ENCODE measurements at regions not wholly inside any gene's neighbourhood (a gene's known extent, or its start where the extent isn't known, plus 50 kb on each side); places are given as distances from the start of the nearest gene placed in this dataset.

DNA sequence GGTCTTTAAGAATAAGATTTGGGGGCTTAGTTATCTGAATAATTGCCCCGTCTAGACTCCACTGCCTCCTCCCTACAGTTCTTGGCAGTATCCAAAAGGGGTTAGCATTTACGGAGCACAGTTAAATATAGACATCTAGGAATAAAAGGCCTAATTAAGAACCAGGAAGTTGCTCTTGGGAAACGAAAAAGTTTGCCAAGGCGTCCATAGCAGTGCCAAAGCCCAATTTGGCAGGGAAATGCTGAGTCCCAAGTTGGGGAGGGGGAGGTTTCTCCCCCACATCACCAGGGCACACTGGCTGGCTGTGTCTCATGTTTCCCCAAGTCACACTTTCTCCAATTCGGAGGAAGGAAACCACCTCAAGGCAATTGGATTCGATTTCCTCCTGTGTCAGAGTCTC, 338.7 kb downstream of the FBXW7 start:
- no peak for DNase-seq
- Histone ChIP-seq H3K4me2 (replicated peaks; ENCODE audit: low read depth, low read length, poor library complexity, severe bottlenecking) (no peak overlapping the region), H2AFZ (ENCODE audit: insufficient read depth, low read depth, low read length, poor library complexity, severe bottlenecking) (no peak overlapping the region), H3K9ac (ENCODE audit: low read length) (no peak overlapping the region), H3K4me1 (ENCODE audit: control insufficient read depth in 2 of 2, insufficient read depth in 2 of 2, low read length in 2 of 2) (no peaks in the 10 kb centered on the region), H3K27me3 (replicated peaks in 1 of 4; ENCODE audit: control extremely low read depth in 1 of 4, control insufficient read depth in 3 of 4, insufficient read depth in 4 of 4, low read length in 3 of 4) (no peaks in the 10 kb centered on the region), H4K20me1 (ENCODE audit: control insufficient read depth, insufficient read depth, low read length, poor library complexity, severe bottlenecking) (no peaks in the 10 kb centered on the region), H3K4me3 (ENCODE audit: control extremely low read depth in 1 of 5, extremely low read depth in 1 of 5, insufficient read depth in 1 of 5, low read depth in 2 of 5, low read length in 4 of 5) (no peak overlapping the region), H3K27ac (ENCODE audit: low read length in 2 of 2) (no peak overlapping the region), H3K79me2 (ENCODE audit: control insufficient read depth, insufficient read depth, low read length) (no peaks in the 10 kb centered on the region), H3K36me3 (replicated peaks in 1 of 2; ENCODE audit: control extremely low read depth in 1 of 2, control insufficient read depth in 1 of 2, extremely low read depth in 1 of 2, insufficient read depth in 2 of 2, low read length in 1 of 2) (no peaks in the 10 kb centered on the region), H3K9me3 (ENCODE audit: control extremely low read depth in 1 of 3, control insufficient read depth in 2 of 3, insufficient read depth in 1 of 3, low read length in 2 of 3) (no peaks in the 10 kb centered on the region)
- WGBS (ENCODE audit: insufficient coverage): 76% methylated on average over 3 of the region's 6 CpGs
- intact Hi-C loops (cut with micrococcal nuclease): no loop called here
- ATAC-seq (ENCODE audit: low read depth): no peak
- Mint-ChIP-seq H3K27ac (no peak overlapping the region), H3K9me3 (ENCODE audit: insufficient read depth) (no peaks in the 10 kb centered on the region), H3K27me3 (peaks cover 13% of the 10 kb centered on the region), H3K4me3 (no peak overlapping the region), H3K4me1 (no peaks in the 10 kb centered on the region)
- CTCF ChIA-PET: no interaction called here
- POLR2A ChIA-PET: no interaction called here
- TF ChIP-seq EZH2 (IDR thresholded peaks at IDR 0.05; ENCODE audit: borderline replicate concordance, insufficient read depth, low read depth, low read length, poor library complexity, severe bottlenecking): no peak
- TF ChIP-seq, protein P1, sequence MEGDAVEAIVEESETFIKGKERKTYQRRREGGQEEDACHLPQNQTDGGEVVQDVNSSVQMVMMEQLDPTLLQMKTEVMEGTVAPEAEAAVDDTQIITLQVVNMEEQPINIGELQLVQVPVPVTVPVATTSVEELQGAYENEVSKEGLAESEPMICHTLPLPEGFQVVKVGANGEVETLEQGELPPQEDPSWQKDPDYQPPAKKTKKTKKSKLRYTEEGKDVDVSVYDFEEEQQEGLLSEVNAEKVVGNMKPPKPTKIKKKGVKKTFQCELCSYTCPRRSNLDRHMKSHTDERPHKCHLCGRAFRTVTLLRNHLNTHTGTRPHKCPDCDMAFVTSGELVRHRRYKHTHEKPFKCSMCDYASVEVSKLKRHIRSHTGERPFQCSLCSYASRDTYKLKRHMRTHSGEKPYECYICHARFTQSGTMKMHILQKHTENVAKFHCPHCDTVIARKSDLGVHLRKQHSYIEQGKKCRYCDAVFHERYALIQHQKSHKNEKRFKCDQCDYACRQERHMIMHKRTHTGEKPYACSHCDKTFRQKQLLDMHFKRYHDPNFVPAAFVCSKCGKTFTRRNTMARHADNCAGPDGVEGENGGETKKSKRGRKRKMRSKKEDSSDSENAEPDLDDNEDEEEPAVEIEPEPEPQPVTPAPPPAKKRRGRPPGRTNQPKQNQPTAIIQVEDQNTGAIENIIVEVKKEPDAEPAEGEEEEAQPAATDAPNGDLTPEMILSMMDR (IDR thresholded peaks at IDR 0.05): no peak

DNA sequence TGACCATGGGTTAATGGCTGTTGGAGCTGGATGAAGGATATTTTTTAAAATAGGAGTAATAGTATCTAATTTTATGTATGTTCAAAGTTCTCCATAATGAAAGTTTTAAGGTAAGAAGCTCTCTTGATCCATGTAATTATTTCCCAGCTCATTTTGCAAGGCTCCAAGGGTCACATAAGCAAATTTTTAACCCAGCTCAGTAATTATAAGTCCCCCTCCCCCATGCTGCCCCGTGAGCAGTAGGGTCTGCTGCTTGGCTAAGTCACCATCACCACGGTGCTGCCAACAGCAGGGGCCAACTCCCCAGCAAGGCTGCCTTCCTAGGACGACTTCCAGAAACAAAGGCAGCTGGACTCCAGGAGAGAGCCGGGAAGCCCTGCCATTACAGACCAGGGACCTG, 340.0 kb downstream of the FBXW7 start:
- intact Hi-C loops (cut with micrococcal nuclease): no loop called here
- ChIA-PET CTCF (no interaction called here), POLR2A (no interaction called here)
- Mint-ChIP-seq H3K9me3 (ENCODE audit: insufficient read depth) (no peaks in the 10 kb centered on the region), H3K4me3 (no peak overlapping the region), H3K4me1 (no peaks in the 10 kb centered on the region), H3K27me3 (peaks cover 10% of the 10 kb centered on the region), H3K27ac (no peak overlapping the region)
- Histone ChIP-seq H3K4me3 (ENCODE audit: control extremely low read depth in 1 of 5, extremely low read depth in 1 of 5, insufficient read depth in 1 of 5, low read depth in 2 of 5, low read length in 4 of 5) (no peak overlapping the region), H3K9ac (ENCODE audit: low read length) (no peak overlapping the region), H3K27ac (ENCODE audit: low read length in 2 of 2) (no peak overlapping the region), H3K79me2 (ENCODE audit: control insufficient read depth, insufficient read depth, low read length) (no peaks in the 10 kb centered on the region), H3K9me3 (ENCODE audit: control extremely low read depth in 1 of 3, control insufficient read depth in 2 of 3, insufficient read depth in 1 of 3, low read length in 2 of 3) (no peaks in the 10 kb centered on the region), H3K27me3 (replicated peaks in 1 of 4; ENCODE audit: control extremely low read depth in 1 of 4, control insufficient read depth in 3 of 4, insufficient read depth in 4 of 4, low read length in 3 of 4) (no peaks in the 10 kb centered on the region), H3K36me3 (replicated peaks in 1 of 2; ENCODE audit: control extremely low read depth in 1 of 2, control insufficient read depth in 1 of 2, extremely low read depth in 1 of 2, insufficient read depth in 2 of 2, low read length in 1 of 2) (no peaks in the 10 kb centered on the region), H4K20me1 (ENCODE audit: control insufficient read depth, insufficient read depth, low read length, poor library complexity, severe bottlenecking) (no peaks in the 10 kb centered on the region), H3K4me2 (replicated peaks; ENCODE audit: low read depth, low read length, poor library complexity, severe bottlenecking) (no peak overlapping the region), H3K4me1 (ENCODE audit: control insufficient read depth in 2 of 2, insufficient read depth in 2 of 2, low read length in 2 of 2) (no peaks in the 10 kb centered on the region), H2AFZ (ENCODE audit: insufficient read depth, low read depth, low read length, poor library complexity, severe bottlenecking) (no peak overlapping the region)
- WGBS (ENCODE audit: insufficient coverage): 100% methylated on average over 4 of the region's 4 CpGs
- DNase-seq (no peak), ATAC-seq (ENCODE audit: low read depth) (no peak)
- no peak for TF ChIP-seq EZH2 (IDR thresholded peaks at IDR 0.05; ENCODE audit: borderline replicate concordance, insufficient read depth, low read depth, low read length, poor library complexity, severe bottlenecking)
- TF ChIP-seq, protein P1 (IDR thresholded peaks at IDR 0.05): no peak

Measured in B cell (primary cell).